HEK293 (cell line): ENCODE measurements at regions not wholly inside any gene's neighbourhood (a gene's known extent, or its start where the extent isn't known, plus 50 kb on each side); places are given as distances from the start of the nearest gene placed in this dataset.

Experiments used
- CTCF ChIA-PET: fragments of 350-600 bp; formaldehyde crosslinking; extraction: SDS; loops from one replicate; lab custom pipeline; 2021; ENCODE audit warnings: antibody characterized with exemption; lab: Yijun Ruan, JAX
- POLR2A ChIA-PET: fragments of 300-600 bp; formaldehyde crosslinking; extraction: SDS; loops from one replicate; lab custom pipeline; 2020; ENCODE audit warnings: antibody characterized with exemption, inconsistent platforms; lab: Yijun Ruan, JAX
- H3K27ac ChIP-seq: fragments of 200-500 bp; sonication (Bioruptor generic); 2 replicates; pipeline ENCODE4 v1.5.1; 2014; ENCODE audit warnings: low read depth, low read length, control low read depth, inconsistent platforms; ENCODE audit errors: extremely low read depth
- H3K36me3 ChIP-seq, 2 experiments: fragments of 200-500 bp in 1 of 2; sonication (Bioruptor generic) in 1 of 2; 1 replicate in 1 of 2; 2 replicates in 1 of 2; pipeline ENCODE4 v1.5.1; 2014 to 2017; ENCODE audit warnings: inconsistent platforms in 2 of 2, low read length in 2 of 2; ENCODE audit not compliant: control insufficient read depth in 2 of 2, insufficient read depth in 1 of 2
- H3K4me1 ChIP-seq: fragments of 200-500 bp; sonication (Bioruptor generic); 2 replicates; pipeline ENCODE4 v1.5.1; 2014; ENCODE audit warnings: mild to moderate bottlenecking, low read length, inconsistent platforms; ENCODE audit not compliant: control insufficient read depth, insufficient read depth
- H3K4me3 ChIP-seq: 2 replicates; pipeline ENCODE4 v1.5.1; 2011; ENCODE audit warnings: low read depth, mild to moderate bottlenecking, control low read depth, low read length, moderate library complexity
- H3K9me3 ChIP-seq: fragments of 200-500 bp; sonication (Bioruptor generic); 2 replicates; pipeline ENCODE4 v1.5.1; 2014; ENCODE audit warnings: low read depth, low read length, inconsistent platforms; ENCODE audit not compliant: control insufficient read depth, insufficient read depth
- HOXA7 ChIP-seq: sonication (generic); formaldehyde crosslinking; IDR thresholded peaks from 2 replicates; pipeline ENCODE4 v1.8.1; 2022; ENCODE audit warnings: missing genetic modification reagents, borderline replicate concordance
- HOXC10 ChIP-seq: sonication (generic); formaldehyde crosslinking; IDR thresholded peaks from 2 replicates; pipeline ENCODE4 v1.8.1; 2023; ENCODE audit warnings: mild to moderate bottlenecking, missing genetic modification reagents
- KLF16 ChIP-seq: fragments of 450-650 bp; formaldehyde crosslinking; IDR thresholded peaks from 2 replicates; pipeline ENCODE4 v1.5.1; 2017; ENCODE audit warnings: missing biosample characterization, missing genetic modification characterization
- OVOL3 ChIP-seq: fragments of 450-650 bp; formaldehyde crosslinking; IDR thresholded peaks from 2 replicates; pipeline ENCODE4 v1.5.1; 2016; ENCODE audit warnings: missing biosample characterization, missing genetic modification characterization
- REPIN1 ChIP-seq: fragments of 450-650 bp; formaldehyde crosslinking; IDR thresholded peaks from 2 replicates; pipeline ENCODE4 v1.5.1; 2017; ENCODE audit warnings: missing biosample characterization, missing genetic modification characterization, low read depth
- SETDB1 ChIP-seq: IDR thresholded peaks from one replicate; pipeline ENCODE4 v1.6.1; 2017; ENCODE audit warnings: mild to moderate bottlenecking, low read length, moderate library complexity, mixed read lengths; ENCODE audit not compliant: insufficient read length
- WT1 ChIP-seq: fragments of 450-650 bp; formaldehyde crosslinking; IDR thresholded peaks from 2 replicates; pipeline ENCODE4 v1.5.1; 2016; ENCODE audit warnings: missing biosample characterization, missing genetic modification characterization
- ZBTB7A ChIP-seq: fragments of 450-650 bp; formaldehyde crosslinking; IDR thresholded peaks from 2 replicates; pipeline ENCODE4 v1.5.1; 2016; ENCODE audit warnings: low read depth, missing biosample characterization, missing genetic modification characterization
- ZNF10 ChIP-seq: fragments of 450-650 bp; formaldehyde crosslinking; IDR thresholded peaks from 2 replicates; pipeline ENCODE4 v1.5.1; 2017; ENCODE audit warnings: missing biosample characterization, missing genetic modification characterization
- ZNF19 ChIP-seq: fragments of 450-650 bp; formaldehyde crosslinking; IDR thresholded peaks from 2 replicates; pipeline ENCODE4; 2016; ENCODE audit warnings: missing biosample characterization, missing genetic modification characterization, low read depth
- ZNF23 ChIP-seq: fragments of 450-650 bp; formaldehyde crosslinking; IDR thresholded peaks from 2 replicates; pipeline ENCODE4 v1.5.1; 2016; ENCODE audit warnings: missing biosample characterization, missing genetic modification characterization, borderline replicate concordance
- ZNF266 ChIP-seq: fragments of 450-650 bp; formaldehyde crosslinking; IDR thresholded peaks from 2 replicates; pipeline ENCODE4 v1.5.1; 2016; ENCODE audit warnings: missing biosample characterization, missing genetic modification characterization, low read depth
- ZNF354C ChIP-seq: fragments of 450-650 bp; formaldehyde crosslinking; IDR thresholded peaks from 2 replicates; pipeline ENCODE4 v1.5.1; 2016; ENCODE audit warnings: missing biosample characterization, missing genetic modification characterization, low read depth, borderline replicate concordance
- ZNF366 ChIP-seq: fragments of 450-650 bp; formaldehyde crosslinking; conservative IDR thresholded peaks from 2 replicates; pipeline ENCODE4 v1.5.1; 2016; ENCODE audit warnings: missing biosample characterization, missing genetic modification characterization
- ZNF394 ChIP-seq: fragments of 450-650 bp; formaldehyde crosslinking; IDR thresholded peaks from 2 replicates; pipeline ENCODE4 v1.5.1; 2016; ENCODE audit warnings: missing biosample characterization, missing genetic modification characterization, mild to moderate bottlenecking, moderate library complexity, borderline replicate concordance
- ZNF544 ChIP-seq: fragments of 450-650 bp; formaldehyde crosslinking; IDR thresholded peaks from 2 replicates; pipeline ENCODE4 v1.5.0; 2017; ENCODE audit warnings: missing biosample characterization, missing genetic modification characterization
- ZNF621 ChIP-seq: fragments of 450-650 bp; formaldehyde crosslinking; IDR thresholded peaks from 2 replicates; pipeline ENCODE4 v1.5.1; 2017; ENCODE audit warnings: missing biosample characterization, missing genetic modification characterization
- ZNF624 ChIP-seq: fragments of 450-650 bp; formaldehyde crosslinking; IDR thresholded peaks from 2 replicates; pipeline ENCODE4 v1.5.1; 2017; ENCODE audit warnings: missing biosample characterization, missing genetic modification characterization
- ZNF777 ChIP-seq: fragments of 450-650 bp; formaldehyde crosslinking; IDR thresholded peaks from 2 replicates; pipeline ENCODE4 v1.5.1; 2017; ENCODE audit warnings: missing biosample characterization, missing genetic modification characterization, borderline replicate concordance
- ZNF785 ChIP-seq: fragments of 450-650 bp; formaldehyde crosslinking; IDR thresholded peaks from 2 replicates; pipeline ENCODE4 v1.5.1; 2016; ENCODE audit warnings: missing biosample characterization, missing genetic modification characterization
- ZNF837 ChIP-seq: fragments of 450-650 bp; formaldehyde crosslinking; IDR thresholded peaks from 2 replicates; pipeline ENCODE4 v1.5.1; 2016; ENCODE audit warnings: missing biosample characterization, missing genetic modification characterization
- TF ChIP-seq, protein P1 (sequence below): fragments of 450-650 bp; formaldehyde crosslinking; IDR thresholded peaks from 2 replicates; pipeline ENCODE4 v1.5.1; 2017; ENCODE audit warnings: missing biosample characterization, missing genetic modification characterization
- TF ChIP-seq, protein P2 (sequence below): fragments of 450-650 bp; formaldehyde crosslinking; conservative IDR thresholded peaks from 2 replicates; pipeline ENCODE4 v1.5.1; 2016; ENCODE audit warnings: low read depth, missing biosample characterization, missing genetic modification characterization
- TF ChIP-seq, protein P3 (sequence below): fragments of 450-650 bp; formaldehyde crosslinking; IDR thresholded peaks from 2 replicates; pipeline ENCODE4 v1.5.1; 2016; ENCODE audit warnings: missing biosample characterization, missing genetic modification characterization
- TF ChIP-seq, protein P4 (sequence below): fragments of 450-650 bp; IDR thresholded peaks from 2 replicates; pipeline ENCODE4 v1.5.1; 2018; ENCODE audit warnings: missing biosample characterization, mild to moderate bottlenecking, missing genetic modification characterization
- TF ChIP-seq, protein P5 (sequence below): fragments of 450-650 bp; formaldehyde crosslinking; IDR thresholded peaks from 2 replicates; pipeline ENCODE4; 2016; ENCODE audit warnings: missing biosample characterization, missing genetic modification characterization

DNA sequence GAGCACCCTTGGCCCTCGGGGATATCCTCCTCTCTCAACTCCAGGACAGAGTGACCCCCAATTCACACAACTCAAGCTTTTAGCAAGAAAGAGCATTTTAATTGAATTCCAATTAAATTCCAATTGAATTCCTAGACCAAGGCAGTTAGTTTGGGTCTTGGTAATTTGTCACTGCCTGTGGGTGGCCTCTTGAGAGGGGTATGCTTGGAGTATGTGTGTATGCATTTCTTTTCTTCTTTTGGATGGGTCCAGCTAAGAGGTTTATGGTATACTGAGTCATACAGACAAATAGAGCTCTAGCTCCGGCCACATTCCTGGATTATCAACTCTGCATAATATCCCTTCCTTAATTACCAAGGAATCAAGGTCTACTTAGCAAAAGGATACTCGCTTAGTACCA is 136.7 kb downstream of the PCTP start:
- no peaks in the 10 kb centered on the region for H3K36me3 ChIP-seq
- H3K4me1 ChIP-seq, result no peaks in the 10 kb centered on the region
- H3K4me3 ChIP-seq, result no peak overlapping the region
- no peaks in the 10 kb centered on the region for H3K9me3 ChIP-seq
- TF ChIP-seq ZNF23 (tag by site-specific recombination), result no peak
- no peak for TF ChIP-seq ZNF785 (tag by site-specific recombination)
- TF ChIP-seq, protein P1, sequence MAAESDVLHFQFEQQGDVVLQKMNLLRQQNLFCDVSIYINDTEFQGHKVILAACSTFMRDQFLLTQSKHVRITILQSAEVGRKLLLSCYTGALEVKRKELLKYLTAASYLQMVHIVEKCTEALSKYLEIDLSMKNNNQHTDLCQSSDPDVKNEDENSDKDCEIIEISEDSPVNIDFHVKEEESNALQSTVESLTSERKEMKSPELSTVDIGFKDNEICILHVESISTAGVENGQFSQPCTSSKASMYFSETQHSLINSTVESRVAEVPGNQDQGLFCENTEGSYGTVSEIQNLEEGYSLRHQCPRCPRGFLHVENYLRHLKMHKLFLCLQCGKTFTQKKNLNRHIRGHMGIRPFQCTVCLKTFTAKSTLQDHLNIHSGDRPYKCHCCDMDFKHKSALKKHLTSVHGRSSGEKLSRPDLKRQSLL, result no peak
- TF ChIP-seq ZNF777 (tag by site-specific recombination), result no peak
- no peak for TF ChIP-seq HOXC10 (CRISPR knock-in tag)
- TF ChIP-seq, protein P2, sequence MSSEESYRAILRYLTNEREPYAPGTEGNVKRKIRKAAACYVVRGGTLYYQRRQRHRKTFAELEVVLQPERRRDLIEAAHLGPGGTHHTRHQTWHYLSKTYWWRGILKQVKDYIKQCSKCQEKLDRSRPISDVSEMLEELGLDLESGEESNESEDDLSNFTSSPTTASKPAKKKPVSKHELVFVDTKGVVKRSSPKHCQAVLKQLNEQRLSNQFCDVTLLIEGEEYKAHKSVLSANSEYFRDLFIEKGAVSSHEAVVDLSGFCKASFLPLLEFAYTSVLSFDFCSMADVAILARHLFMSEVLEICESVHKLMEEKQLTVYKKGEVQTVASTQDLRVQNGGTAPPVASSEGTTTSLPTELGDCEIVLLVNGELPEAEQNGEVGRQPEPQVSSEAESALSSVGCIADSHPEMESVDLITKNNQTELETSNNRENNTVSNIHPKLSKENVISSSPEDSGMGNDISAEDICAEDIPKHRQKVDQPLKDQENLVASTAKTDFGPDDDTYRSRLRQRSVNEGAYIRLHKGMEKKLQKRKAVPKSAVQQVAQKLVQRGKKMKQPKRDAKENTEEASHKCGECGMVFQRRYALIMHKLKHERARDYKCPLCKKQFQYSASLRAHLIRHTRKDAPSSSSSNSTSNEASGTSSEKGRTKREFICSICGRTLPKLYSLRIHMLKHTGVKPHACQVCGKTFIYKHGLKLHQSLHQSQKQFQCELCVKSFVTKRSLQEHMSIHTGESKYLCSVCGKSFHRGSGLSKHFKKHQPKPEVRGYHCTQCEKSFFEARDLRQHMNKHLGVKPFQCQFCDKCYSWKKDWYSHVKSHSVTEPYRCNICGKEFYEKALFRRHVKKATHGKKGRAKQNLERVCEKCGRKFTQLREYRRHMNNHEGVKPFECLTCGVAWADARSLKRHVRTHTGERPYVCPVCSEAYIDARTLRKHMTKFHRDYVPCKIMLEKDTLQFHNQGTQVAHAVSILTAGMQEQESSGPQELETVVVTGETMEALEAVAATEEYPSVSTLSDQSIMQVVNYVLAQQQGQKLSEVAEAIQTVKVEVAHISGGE (tag by site-specific recombination), result no peak
- TF ChIP-seq OVOL3 (tag by site-specific recombination), result no peak
- TF ChIP-seq ZNF19 (tag by site-specific recombination), result no peak
- TF ChIP-seq, protein P3, sequence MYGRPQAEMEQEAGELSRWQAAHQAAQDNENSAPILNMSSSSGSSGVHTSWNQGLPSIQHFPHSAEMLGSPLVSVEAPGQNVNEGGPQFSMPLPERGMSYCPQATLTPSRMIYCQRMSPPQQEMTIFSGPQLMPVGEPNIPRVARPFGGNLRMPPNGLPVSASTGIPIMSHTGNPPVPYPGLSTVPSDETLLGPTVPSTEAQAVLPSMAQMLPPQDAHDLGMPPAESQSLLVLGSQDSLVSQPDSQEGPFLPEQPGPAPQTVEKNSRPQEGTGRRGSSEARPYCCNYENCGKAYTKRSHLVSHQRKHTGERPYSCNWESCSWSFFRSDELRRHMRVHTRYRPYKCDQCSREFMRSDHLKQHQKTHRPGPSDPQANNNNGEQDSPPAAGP, result no peak
- H3K27ac ChIP-seq, result no peak overlapping the region
- ChIA-PET POLR2A (no interaction called here), CTCF (interaction anchor here (0.7 kb wide), 1 partner anchor 1829 kb away, joined by 3 read pairs; no protein-coding TSS in a partner anchor)

DNA sequence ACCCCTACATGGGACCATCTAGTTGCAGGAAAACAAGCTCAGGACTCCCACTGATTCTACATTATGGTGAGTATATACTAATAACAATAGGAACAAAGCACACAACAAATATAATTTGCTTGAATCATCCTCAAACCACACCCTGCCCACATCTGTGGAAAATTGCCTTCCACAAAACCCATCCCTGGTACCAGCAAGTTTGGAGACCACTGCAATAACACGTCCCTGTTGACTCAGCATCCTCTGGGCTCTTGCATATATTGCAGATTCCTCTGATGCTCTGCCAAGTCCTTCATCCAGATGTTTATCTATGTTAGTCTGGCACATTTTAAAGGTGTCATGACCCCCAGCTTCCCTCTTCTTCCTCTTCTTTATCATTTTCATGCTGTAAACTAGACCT is 138.4 kb downstream of the PCTP start:
- no peaks in the 10 kb centered on the region for H3K36me3 ChIP-seq
- no peaks in the 10 kb centered on the region for H3K4me1 ChIP-seq
- TF ChIP-seq ZNF544 (tag by site-specific recombination) (no peak), ZNF354C (tag by site-specific recombination) (no peak), SETDB1 (no peak), ZNF366 (tag by site-specific recombination) (no peak), HOXA7 (no peak), REPIN1 (no peak), ZBTB7A (tag by site-specific recombination) (no peak), ZNF394 (tag by site-specific recombination) (no peak), OVOL3 (tag by site-specific recombination) (no peak), ZNF10 (tag by site-specific recombination) (no peak), ZNF777 (tag by site-specific recombination) (no peak), ZNF266 (tag by site-specific recombination) (no peak), ZNF837 (tag by site-specific recombination) (no peak), ZNF621 (tag by site-specific recombination) (no peak), ZNF624 (tag by site-specific recombination) (no peak), KLF16 (no peak), WT1 (tag by site-specific recombination) (no peak)
- TF ChIP-seq, protein P4, sequence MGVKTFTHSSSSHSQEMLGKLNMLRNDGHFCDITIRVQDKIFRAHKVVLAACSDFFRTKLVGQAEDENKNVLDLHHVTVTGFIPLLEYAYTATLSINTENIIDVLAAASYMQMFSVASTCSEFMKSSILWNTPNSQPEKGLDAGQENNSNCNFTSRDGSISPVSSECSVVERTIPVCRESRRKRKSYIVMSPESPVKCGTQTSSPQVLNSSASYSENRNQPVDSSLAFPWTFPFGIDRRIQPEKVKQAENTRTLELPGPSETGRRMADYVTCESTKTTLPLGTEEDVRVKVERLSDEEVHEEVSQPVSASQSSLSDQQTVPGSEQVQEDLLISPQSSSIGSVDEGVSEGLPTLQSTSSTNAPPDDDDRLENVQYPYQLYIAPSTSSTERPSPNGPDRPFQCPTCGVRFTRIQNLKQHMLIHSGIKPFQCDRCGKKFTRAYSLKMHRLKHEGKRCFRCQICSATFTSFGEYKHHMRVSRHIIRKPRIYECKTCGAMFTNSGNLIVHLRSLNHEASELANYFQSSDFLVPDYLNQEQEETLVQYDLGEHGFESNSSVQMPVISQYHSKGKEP (tag by site-specific recombination), result no peak
- TF ChIP-seq, protein P5, sequence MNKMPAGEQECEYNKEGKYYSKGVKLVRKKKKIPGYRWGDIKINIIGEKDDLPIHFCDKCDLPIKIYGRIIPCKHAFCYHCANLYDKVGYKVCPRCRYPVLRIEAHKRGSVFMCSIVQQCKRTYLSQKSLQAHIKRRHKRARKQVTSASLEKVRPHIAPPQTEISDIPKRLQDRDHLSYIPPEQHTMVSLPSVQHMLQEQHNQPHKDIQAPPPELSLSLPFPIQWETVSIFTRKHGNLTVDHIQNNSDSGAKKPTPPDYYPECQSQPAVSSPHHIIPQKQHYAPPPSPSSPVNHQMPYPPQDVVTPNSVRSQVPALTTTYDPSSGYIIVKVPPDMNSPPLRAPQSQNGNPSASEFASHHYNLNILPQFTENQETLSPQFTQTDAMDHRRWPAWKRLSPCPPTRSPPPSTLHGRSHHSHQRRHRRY (tag by site-specific recombination), result no peak
- no peak overlapping the region for H3K27ac ChIP-seq
- CTCF ChIA-PET, result interaction anchor here (0.6 kb wide), 1 partner anchor 172 kb away, joined by 4 read pairs; no protein-coding TSS in a partner anchor
- no peak overlapping the region for H3K4me3 ChIP-seq
- no peaks in the 10 kb centered on the region for H3K9me3 ChIP-seq
- POLR2A ChIA-PET, result no interaction called here
